ENCODE measurements at regions not wholly inside any gene's neighbourhood (a gene's known extent, or its start where the extent isn't known, plus 50 kb on each side); places are given as distances from the start of the nearest gene placed in this dataset.

DNA sequence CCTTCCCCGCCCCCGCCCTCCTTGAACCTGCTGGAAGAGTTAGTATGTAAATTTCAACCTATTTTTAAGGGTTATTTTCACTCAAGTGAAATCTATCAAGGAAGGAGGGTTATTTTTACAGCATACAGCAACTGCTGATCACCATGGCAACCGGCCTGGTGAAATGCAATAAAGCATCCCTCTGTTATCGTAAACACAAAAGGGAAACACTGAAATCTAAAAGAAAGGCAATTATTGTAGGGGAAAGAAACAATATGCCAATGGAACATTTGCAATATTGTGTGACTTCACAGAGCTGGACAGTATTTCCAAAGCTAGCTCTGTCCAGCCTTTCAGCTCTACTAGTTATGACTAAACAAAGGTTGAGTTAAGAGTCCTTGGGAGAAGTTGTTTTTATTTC is 588.3 kb upstream of the PBX1 start:
- Histone ChIP-seq H3K4me2 (ENCODE audit: low read length) (no peak overlapping the region), H3K4me3 (replicated peaks in 1 of 2; ENCODE audit: low read depth in 1 of 2, low read length in 2 of 2) (no peak overlapping the region), H3K36me3 (ENCODE audit: control insufficient read depth in 1 of 2, insufficient read depth in 2 of 2, low read length in 2 of 2) (no peaks in the 10 kb centered on the region), H4K20me1 (ENCODE audit: insufficient read depth) (no peaks in the 10 kb centered on the region), H3K9ac (ENCODE audit: low read length) (no peak overlapping the region), H3K79me2 (ENCODE audit: insufficient read depth, low read length) (no peaks in the 10 kb centered on the region), H2AFZ (ENCODE audit: low read depth, low read length, poor library complexity, severe bottlenecking) (no peak overlapping the region), H3K27ac (ENCODE audit: low read depth, low read length) (no peak overlapping the region), H3K9me2 (ENCODE audit: insufficient read depth) (no peaks in the 10 kb centered on the region), H3K27me3 (ENCODE audit: insufficient read depth, low read length) (no peaks in the 10 kb centered on the region), H3K9me3 (ENCODE audit: control insufficient read depth in 1 of 2, insufficient read depth in 1 of 2, low read depth in 1 of 2, low read length in 2 of 2) (no peaks in the 10 kb centered on the region), H3K4me1 (ENCODE audit: control insufficient read depth in 1 of 2, insufficient read depth in 2 of 2, low read length in 2 of 2) (no peaks in the 10 kb centered on the region)
- no peak for DNase-seq (ENCODE audit: low read depth, low spot score)
- intact Hi-C loops (cut with micrococcal nuclease): no loop called here
- ChIA-PET POLR2A (no interaction called here), CTCF (no interaction called here), RAD21 (ENCODE audit: low non-redundant PET in 1 of 2, low total read pairs in 2 of 2, uncharacterized antibody in 2 of 2, unreplicated experiment in 2 of 2) (interaction anchor here in 1 of 2 experiments (0.6 kb wide), 1 partner anchor 35 kb away, joined by 4 read pairs; no protein-coding TSS in a partner anchor)
- TF ChIP-seq, protein P1, sequence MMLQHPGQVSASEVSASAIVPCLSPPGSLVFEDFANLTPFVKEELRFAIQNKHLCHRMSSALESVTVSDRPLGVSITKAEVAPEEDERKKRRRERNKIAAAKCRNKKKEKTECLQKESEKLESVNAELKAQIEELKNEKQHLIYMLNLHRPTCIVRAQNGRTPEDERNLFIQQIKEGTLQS (IDR thresholded peaks at IDR 0.05): no peak
- no peak for TF ChIP-seq ZNF274 (IDR thresholded peaks at IDR 0.05; ENCODE audit: low read depth, low read length)
- no peak for TF ChIP-seq SP1 (IDR thresholded peaks at IDR 0.05; ENCODE audit: low read depth)
- no peak for TF ChIP-seq EGR1 (IDR thresholded peaks at IDR 0.05; ENCODE audit: low read depth)
- TF ChIP-seq SRF (IDR thresholded peaks at IDR 0.05; ENCODE audit: low read depth): no peak
- no peak for TF ChIP-seq ELF1 (IDR thresholded peaks at IDR 0.05; ENCODE audit: borderline replicate concordance, low read depth)
- no peak for TF ChIP-seq RAD21 (IDR thresholded peaks at IDR 0.05; ENCODE audit: low read depth)
- no peak for TF ChIP-seq POLR2A (IDR thresholded peaks at IDR 0.05; ENCODE audit: borderline replicate concordance, extremely low read depth, insufficient read depth, insufficient read length)
- TF ChIP-seq TCF7L2 (IDR thresholded peaks at IDR 0.05; ENCODE audit: borderline replicate concordance, extremely low read depth, insufficient read depth, insufficient read length): no peak
- TF ChIP-seq, protein P2, sequence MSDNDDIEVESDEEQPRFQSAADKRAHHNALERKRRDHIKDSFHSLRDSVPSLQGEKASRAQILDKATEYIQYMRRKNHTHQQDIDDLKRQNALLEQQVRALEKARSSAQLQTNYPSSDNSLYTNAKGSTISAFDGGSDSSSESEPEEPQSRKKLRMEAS (IDR thresholded peaks at IDR 0.05): no peak
- no peak for TF ChIP-seq CBX3 (IDR thresholded peaks at IDR 0.05; ENCODE audit: low read depth)
- TF ChIP-seq POLR2AphosphoS5 (IDR thresholded peaks at IDR 0.05; ENCODE audit: low read depth, low read length): no peak
- no peak for TF ChIP-seq JUND (IDR thresholded peaks at IDR 0.05)
- no peak for TF ChIP-seq SIN3A (IDR thresholded peaks at IDR 0.05; ENCODE audit: low read depth)
- no peak for TF ChIP-seq EZH2 (IDR thresholded peaks at IDR 0.05)
- ATAC-seq: no peak
- BruUV-seq (replicated peaks): no TSS peak

Data from HCT116 (cell line).